ENCODE measurements at regions not wholly inside any gene's neighbourhood (a gene's known extent, or its start where the extent isn't known, plus 50 kb on each side); places are given as distances from the start of the nearest gene placed in this dataset.
"Not testable (repeated sequence)": the region's sequence is repeated elsewhere in the genome, so short reads cannot be mapped to it uniquely, and the experiment has no call there.

- peaks cover 18% of the 10 kb centered on the region for H3K4me1 Mint-ChIP-seq (ENCODE audit: low read depth)
- H3K4me3 Mint-ChIP-seq = no peak overlapping the region
- no peak overlapping the region for H3K27ac Mint-ChIP-seq
- TF ChIP-seq CTCF (IDR thresholded peaks at IDR 0.05) = no peak
- H3K36me3 Mint-ChIP-seq (ENCODE audit: low read depth) = peaks cover 6% of the 10 kb centered on the region; the same call in 1 of the 2 replicates
- H3K27me3 Mint-ChIP-seq (ENCODE audit: insufficient read depth) = no peaks in the 10 kb centered on the region
- no peaks in the 10 kb centered on the region for H3K9me3 Mint-ChIP-seq
- DNase-seq = no peak
These were observed 352.5 kb upstream of the CCDC179 start for GRCh38 chr11:23212807-23213206.

- Mint-ChIP-seq H3K9me3 (peaks cover 5% of the 10 kb centered on the region), H3K4me3 (no peak overlapping the region), H3K27ac (no peak overlapping the region), H3K27me3 (ENCODE audit: insufficient read depth) (no peaks in the 10 kb centered on the region), H3K4me1 (ENCODE audit: low read depth) (peaks cover 10% of the 10 kb centered on the region), H3K36me3 (ENCODE audit: low read depth) (peaks cover 6% of the 10 kb centered on the region; the same call in 1 of the 2 replicates)
- TF ChIP-seq CTCF (IDR thresholded peaks at IDR 0.05) = no peak
- DNase-seq = no peak
These were observed 356.8 kb upstream of the CCDC179 start for GRCh38 chr11:23217072-23217471.

- peaks cover 11% of the 10 kb centered on the region; the same call in 1 of the 2 replicates for H3K4me1 Mint-ChIP-seq (ENCODE audit: low read depth)
- not testable (repeated sequence) for H3K27ac Mint-ChIP-seq; H3K27me3 Mint-ChIP-seq (ENCODE audit: insufficient read depth); H3K36me3 Mint-ChIP-seq (ENCODE audit: low read depth); H3K4me3 Mint-ChIP-seq; H3K9me3 Mint-ChIP-seq; DNase-seq
These were observed 359.8 kb upstream of the CCDC179 start for GRCh38 chr11:23220086-23220485.

GRCh38 chr11:23221366-23221765, 361.1 kb upstream of the CCDC179 start:
- no peak overlapping the region for H3K4me3 Mint-ChIP-seq
- peaks cover 23% of the 10 kb centered on the region for H3K4me1 Mint-ChIP-seq (ENCODE audit: low read depth)
- H3K9me3 Mint-ChIP-seq = peaks cover 5% of the 10 kb centered on the region
- H3K27ac Mint-ChIP-seq = no peak overlapping the region
- peaks cover 6% of the 10 kb centered on the region; the same call in 1 of the 2 replicates for H3K36me3 Mint-ChIP-seq (ENCODE audit: low read depth)
- H3K27me3 Mint-ChIP-seq (ENCODE audit: insufficient read depth) = no peaks in the 10 kb centered on the region
- no peak for DNase-seq
- no peak for TF ChIP-seq CTCF (IDR thresholded peaks at IDR 0.05)

- peak; percentile 60 for DNase-seq
- peak overlapping the region; percentile 23; the same call in 1 of the 2 replicates for H3K4me3 Mint-ChIP-seq
- TF ChIP-seq CTCF (IDR thresholded peaks at IDR 0.05) = no peak
- no peaks in the 10 kb centered on the region for H3K36me3 Mint-ChIP-seq (ENCODE audit: low read depth)
- no peaks in the 10 kb centered on the region for H3K27me3 Mint-ChIP-seq (ENCODE audit: insufficient read depth)
- H3K9me3 Mint-ChIP-seq = no peaks in the 10 kb centered on the region
- H3K27ac Mint-ChIP-seq = peak overlapping the region; percentile 47
- H3K4me1 Mint-ChIP-seq (ENCODE audit: low read depth) = peaks cover 35% of the 10 kb centered on the region
These were observed 366.2 kb upstream of the CCDC179 start for GRCh38 chr11:23226331-23227077.

- H3K36me3 Mint-ChIP-seq (ENCODE audit: low read depth) = no peaks in the 10 kb centered on the region
- peaks cover 30% of the 10 kb centered on the region for H3K4me1 Mint-ChIP-seq (ENCODE audit: low read depth)
- no peaks in the 10 kb centered on the region for H3K27me3 Mint-ChIP-seq (ENCODE audit: insufficient read depth)
- DNase-seq = no peak
- peak overlapping the region; percentile 47 for H3K27ac Mint-ChIP-seq
- H3K4me3 Mint-ChIP-seq = peak overlapping the region; percentile 23; the same call in 1 of the 2 replicates
- no peak for TF ChIP-seq CTCF (IDR thresholded peaks at IDR 0.05)
- H3K9me3 Mint-ChIP-seq = no peaks in the 10 kb centered on the region
These were observed 366.8 kb upstream of the CCDC179 start for GRCh38 chr11:23227078-23227445.

Measured in HFFc6 (cell line).